ENCODE measurements at regions not wholly inside any gene's neighbourhood (a gene's known extent, or its start where the extent isn't known, plus 50 kb on each side); places are given as distances from the start of the nearest gene placed in this dataset.

DNA sequence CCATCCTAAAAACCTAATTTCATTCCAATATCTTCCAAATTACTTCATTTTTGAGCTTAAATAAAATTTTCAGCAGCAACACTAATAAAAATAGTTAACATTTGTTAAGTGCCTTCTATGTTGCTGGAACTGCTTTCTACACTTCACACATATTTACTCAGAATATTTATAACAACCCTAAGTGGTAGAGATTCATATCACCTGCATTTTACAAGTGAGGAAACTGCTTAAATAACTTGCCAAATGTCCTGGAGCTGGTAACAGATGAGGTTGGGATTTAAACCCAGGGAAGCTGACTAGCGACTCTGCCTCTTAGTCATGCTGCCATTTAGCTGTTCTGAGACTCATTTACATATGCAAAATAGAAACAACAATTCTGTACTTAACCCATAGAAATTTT lies 86.1 kb upstream of the PBX1 start:
- DNase-seq, result no peak

DNA sequence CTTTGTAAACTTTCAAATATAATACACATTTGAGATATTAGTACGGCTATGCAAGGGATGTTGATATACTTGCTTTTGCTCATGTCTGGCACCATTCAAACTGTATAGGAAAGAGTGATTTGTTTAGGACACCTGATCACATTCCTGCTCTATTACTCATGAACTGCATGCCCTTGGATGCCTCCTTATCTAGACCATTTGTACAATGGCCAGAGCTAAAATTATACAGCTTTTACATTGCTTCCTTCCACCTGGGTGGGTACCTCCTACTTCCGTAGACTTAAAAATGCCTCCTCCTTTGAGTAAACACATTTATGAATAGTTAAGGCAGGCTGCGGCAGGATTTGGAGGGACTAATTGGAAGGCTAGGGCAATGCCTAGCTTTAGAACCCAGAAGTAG lies 85.4 kb upstream of the PBX1 start:
- DNase-seq, result no peak

DNA sequence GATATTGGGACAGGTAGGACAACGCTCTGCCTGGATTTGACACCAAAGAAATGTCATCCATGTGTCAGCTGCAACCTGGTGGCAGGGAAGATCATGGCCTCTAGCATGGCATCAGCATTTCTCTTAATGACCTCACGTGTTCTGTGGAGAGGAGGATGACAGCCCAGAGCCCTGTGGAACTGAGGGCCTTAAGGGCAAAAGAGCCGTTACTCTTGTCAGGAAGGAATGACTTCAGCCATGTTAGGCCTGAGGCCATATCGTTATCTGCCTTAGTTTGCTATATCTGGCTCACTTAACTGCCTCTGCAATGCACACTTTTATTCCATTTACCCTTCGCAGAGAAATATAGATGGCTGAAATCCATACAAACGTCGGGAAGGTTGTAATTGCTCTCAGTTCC lies 83.2 kb upstream of the PBX1 start:
- no peak for DNase-seq

DNA sequence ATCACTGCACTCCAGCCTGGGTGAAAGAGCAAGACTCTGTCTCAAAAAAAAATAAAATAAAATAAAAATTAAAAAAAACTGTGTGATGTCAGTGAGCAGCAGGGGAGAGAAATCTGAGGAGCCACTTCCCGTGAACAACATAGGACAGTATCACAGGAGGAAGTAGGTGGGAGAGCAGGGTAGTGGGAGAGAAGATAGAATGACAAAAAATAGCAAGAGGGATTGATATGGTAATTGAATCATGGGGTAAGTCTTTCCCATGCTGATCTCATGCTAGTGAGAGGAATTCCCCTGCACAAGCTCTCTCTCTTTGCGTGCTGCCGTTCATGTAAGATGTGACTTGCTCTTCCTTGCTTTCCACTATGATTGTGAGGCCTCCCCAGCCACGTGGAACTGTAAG lies 81.6 kb upstream of the PBX1 start:
- DNase-seq, result no peak

DNA sequence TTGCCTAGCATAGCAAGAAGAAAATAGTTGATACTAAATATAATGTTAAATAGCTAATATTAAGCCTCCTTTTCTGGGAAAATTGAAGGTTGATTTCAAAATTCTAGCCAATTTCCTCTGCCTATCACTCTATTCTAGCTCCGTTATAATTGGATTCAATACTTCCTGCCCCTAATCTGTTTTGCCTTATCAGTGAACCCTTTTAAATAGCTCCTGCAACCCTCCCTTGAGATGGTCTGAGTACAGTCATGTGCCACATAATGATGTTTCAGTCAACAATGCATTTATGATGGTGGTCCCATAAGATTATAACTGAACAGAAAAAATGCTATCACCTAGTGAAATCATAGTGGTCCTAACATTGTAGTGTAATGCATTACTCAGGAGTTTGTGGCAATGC lies 79.7 kb upstream of the PBX1 start:
- DNase-seq, result no peak

DNA sequence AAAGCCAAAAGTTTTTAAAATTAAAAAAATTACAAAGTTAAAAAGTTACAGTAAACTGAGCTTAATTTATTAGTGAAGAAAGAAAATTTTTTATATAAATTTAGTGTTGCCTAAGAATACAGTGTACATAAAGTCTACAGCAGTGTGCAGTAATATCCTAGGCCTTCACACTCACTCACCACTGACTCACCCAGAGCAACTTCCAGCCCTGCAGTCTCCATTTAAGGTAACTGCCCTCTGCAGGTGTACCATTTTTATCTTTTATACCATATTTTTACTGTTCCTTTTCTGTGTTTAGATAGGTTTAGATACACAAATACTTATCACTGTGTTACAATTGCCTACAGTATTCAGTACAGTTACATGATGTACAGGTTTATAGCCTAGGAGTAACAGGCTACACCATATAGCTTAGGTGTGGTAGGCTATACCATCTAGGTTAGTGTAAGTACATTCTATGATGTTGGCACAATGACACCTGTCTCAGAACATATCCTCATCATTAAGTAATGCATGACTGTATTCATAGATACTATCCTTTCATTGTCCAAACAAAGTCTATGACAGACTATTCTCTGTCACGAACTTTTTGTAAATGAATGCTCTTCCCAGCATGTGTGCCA lies 78.6 kb upstream of the PBX1 start:
- DNase-seq, result no peak

DNA sequence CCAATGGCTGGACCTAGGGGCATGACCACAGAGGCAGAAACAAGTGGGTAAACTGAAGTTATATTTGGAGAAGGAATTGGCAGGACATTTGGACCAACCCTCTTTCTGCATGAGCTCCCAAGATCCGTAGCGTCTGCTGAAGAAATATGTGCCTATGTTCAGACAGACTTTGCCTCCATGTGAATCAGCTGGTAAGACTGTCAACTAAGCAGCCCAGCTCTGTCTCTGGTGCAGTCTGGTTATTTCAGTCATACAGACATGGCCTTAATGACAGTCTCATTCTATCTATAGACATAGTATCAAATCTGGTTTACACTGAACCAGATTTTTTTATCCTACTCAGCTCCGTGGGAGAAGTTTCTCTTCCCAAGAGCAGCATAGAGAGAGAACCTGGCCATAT lies 63.1 kb upstream of the PBX1 start:
- no peak for DNase-seq

DNA sequence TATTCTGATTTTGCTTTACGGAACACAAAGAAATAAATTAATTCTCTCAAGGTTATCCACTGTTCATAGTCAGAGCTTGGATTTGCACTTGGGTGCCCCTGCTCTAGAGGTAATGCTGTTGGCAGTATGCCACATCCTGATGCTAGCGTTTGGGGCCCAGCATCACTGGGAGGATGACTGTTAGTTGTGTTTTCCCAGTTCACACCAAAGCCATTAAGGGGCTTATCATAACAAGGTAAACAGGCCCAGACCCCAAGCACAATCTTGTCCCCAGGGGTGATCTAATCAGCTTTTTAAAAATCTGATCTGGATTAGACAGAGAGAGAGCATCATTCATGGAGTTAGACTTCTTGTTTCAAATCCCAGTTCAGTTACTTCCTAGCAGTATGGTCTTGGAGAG lies 60.2 kb upstream of the PBX1 start:
- DNase-seq, result no peak

DNA sequence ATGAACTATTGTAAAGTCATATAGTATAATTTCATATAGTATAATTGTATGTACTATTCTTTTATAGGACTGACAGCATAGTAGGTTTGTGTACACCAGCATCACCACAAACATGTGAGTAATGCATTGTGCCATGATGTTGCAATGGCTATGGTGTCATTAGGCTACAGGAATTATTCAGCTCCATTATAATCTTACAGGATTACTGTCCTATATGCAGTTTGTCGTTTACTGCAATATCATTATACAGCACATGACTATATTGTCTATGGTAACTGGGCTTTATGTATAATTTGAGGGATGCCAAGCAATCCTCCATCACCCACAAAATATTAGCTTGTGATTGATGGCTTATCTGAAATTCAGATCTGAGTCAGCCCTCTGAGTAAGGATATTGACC lies 54.2 kb upstream of the PBX1 start:
- DNase-seq, result no peak
